Astrocyte (in vitro differentiated cells and primary cell): ENCODE measurements at regions not wholly inside any gene's neighbourhood (a gene's known extent, or its start where the extent isn't known, plus 50 kb on each side); places are given as distances from the start of the nearest gene placed in this dataset.

Experiments
- DNase-seq: peaks from one replicate; pipeline ENCODE4 v3.0.0-alpha.2; 2010; ENCODE audit warnings: low read depth
- FAIRE-seq: peaks from 2 replicates; lab custom pipeline; 2011; peaks lifted over from hg19 to GRCh38; lab: Jason Lieb, UNC
- H2AFZ ChIP-seq: 2 replicates; pipeline ENCODE4 v1.6.0; 2012; ENCODE audit warnings: low read depth, low read length, inconsistent platforms
- H3K27ac ChIP-seq: 2 replicates; pipeline ENCODE4 v1.5.1; 2011; ENCODE audit warnings: low read depth, low read length, inconsistent platforms
- H3K27me3 ChIP-seq: 2 replicates; pipeline ENCODE4 v1.6.0; 2011; ENCODE audit warnings: low read length, inconsistent platforms; ENCODE audit not compliant: insufficient read depth
- H3K36me3 ChIP-seq: 2 replicates; pipeline ENCODE4 v1.5.1; 2011; ENCODE audit warnings: low read length, inconsistent platforms; ENCODE audit not compliant: insufficient read depth
- H3K4me1 ChIP-seq: 2 replicates; pipeline ENCODE4 v1.5.1; 2011; ENCODE audit warnings: low read length, inconsistent platforms; ENCODE audit not compliant: insufficient read depth
- H3K4me2 ChIP-seq: 2 replicates; pipeline ENCODE4 v1.6.0; 2012; ENCODE audit warnings: low read length, inconsistent platforms
- H3K4me3 ChIP-seq: 2 replicates; pipeline ENCODE4 v1.5.1; 2011; ENCODE audit warnings: low read depth, mild to moderate bottlenecking, low read length, inconsistent platforms; ENCODE audit not compliant: insufficient read depth
- H3K79me2 ChIP-seq: 2 replicates; pipeline ENCODE4 v1.6.0; 2012; ENCODE audit warnings: mild to moderate bottlenecking, low read length, inconsistent platforms; ENCODE audit not compliant: insufficient read depth
- H3K9ac ChIP-seq: 2 replicates; pipeline ENCODE4 v1.6.0; 2012; ENCODE audit warnings: mild to moderate bottlenecking, low read length, inconsistent platforms
- H3K9me3 ChIP-seq: 2 replicates; pipeline ENCODE4 v1.5.1; 2012; ENCODE audit warnings: low read depth, mild to moderate bottlenecking, low read length, inconsistent platforms; ENCODE audit not compliant: insufficient read depth
- H4K20me1 ChIP-seq: 2 replicates; pipeline ENCODE4 v1.6.0; 2012; ENCODE audit warnings: low read length, inconsistent platforms; ENCODE audit not compliant: insufficient read depth
- H3K27ac Mint-ChIP-seq: one replicate; pipeline ENCODE4 v1.8.0; 2021; ENCODE audit warnings: mild to moderate bottlenecking, mixed read lengths; ENCODE audit not compliant: unreplicated experiment
- H3K27me3 Mint-ChIP-seq: one replicate; pipeline ENCODE4 v1.8.0; 2021; ENCODE audit warnings: low read depth, mixed read lengths; ENCODE audit not compliant: unreplicated experiment
- H3K36me3 Mint-ChIP-seq: one replicate; pipeline ENCODE4 v1.8.0; 2021; ENCODE audit warnings: low read depth, mixed read lengths; ENCODE audit not compliant: unreplicated experiment
- H3K4me1 Mint-ChIP-seq: one replicate; pipeline ENCODE4 v1.8.0; 2021; ENCODE audit warnings: low read depth, mixed read lengths; ENCODE audit not compliant: unreplicated experiment
- H3K4me3 Mint-ChIP-seq: one replicate; pipeline ENCODE4 v1.8.0; 2021; ENCODE audit warnings: mild to moderate bottlenecking, moderate library complexity, mixed read lengths; ENCODE audit not compliant: unreplicated experiment
- H3K9me3 Mint-ChIP-seq: one replicate; pipeline ENCODE4 v1.8.0; 2021; ENCODE audit warnings: mild to moderate bottlenecking, mixed read lengths; ENCODE audit not compliant: unreplicated experiment
- CTCF ChIP-seq: IDR thresholded peaks from 2 replicates; pipeline ENCODE4 v1.5.1; 2011; ENCODE audit warnings: low read depth, mild to moderate bottlenecking, inconsistent platforms, low read length, moderate library complexity; ENCODE audit not compliant: insufficient read depth
- EZH2 ChIP-seq: IDR thresholded peaks from 2 replicates; pipeline ENCODE4 v1.6.1; 2012; ENCODE audit warnings: mild to moderate bottlenecking, low read length, inconsistent platforms; ENCODE audit not compliant: insufficient read depth

- Histone ChIP-seq H3K36me3 (no peaks in the 10 kb centered on the region), H3K27me3 (no peaks in the 10 kb centered on the region), H3K79me2 (no peaks in the 10 kb centered on the region), H4K20me1 (no peaks in the 10 kb centered on the region), H3K4me1 (no peaks in the 10 kb centered on the region), H3K4me2 (no peak overlapping the region), H3K27ac (no peak overlapping the region), H3K9ac (no peak overlapping the region), H3K9me3 (no peaks in the 10 kb centered on the region), H3K4me3 (no peak overlapping the region), H2AFZ (no peak overlapping the region)
- DNase-seq (no peak), FAIRE-seq (no peak)
- H3K4me3 Mint-ChIP-seq = no peak overlapping the region
- TF ChIP-seq EZH2 (no peak), CTCF (no peak)
- H3K9me3 Mint-ChIP-seq = peaks cover 2% of the 10 kb centered on the region
- peaks cover 4% of the 10 kb centered on the region for H3K4me1 Mint-ChIP-seq
- no peak overlapping the region for H3K27ac Mint-ChIP-seq
- no peaks in the 10 kb centered on the region for H3K27me3 Mint-ChIP-seq
- no peaks in the 10 kb centered on the region for H3K36me3 Mint-ChIP-seq
Observed at GRCh38 chr9:29609282-29609681, 2036.0 kb upstream of the C9orf72 start.

DNA sequence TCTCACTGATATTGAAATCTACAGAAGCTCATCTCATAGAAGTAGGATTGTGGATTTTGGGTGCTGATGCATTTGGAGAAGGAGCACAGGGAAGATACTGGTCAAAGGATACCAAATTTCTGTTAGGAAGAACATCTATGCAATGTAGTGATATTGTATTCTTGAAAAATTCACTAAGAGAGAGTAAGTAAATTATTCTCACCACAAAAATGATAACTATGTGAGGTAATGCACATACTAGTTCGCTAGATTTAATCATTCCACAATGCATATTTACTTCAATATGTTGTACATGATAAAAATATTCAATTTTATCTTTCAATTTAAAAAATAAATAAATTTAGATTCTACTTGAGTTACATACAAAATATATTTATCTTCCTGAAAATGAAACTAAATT lies 2040.5 kb upstream of the C9orf72 start:
- no peaks in the 10 kb centered on the region for H4K20me1 ChIP-seq
- no peak overlapping the region for H3K4me3 ChIP-seq
- H3K36me3 Mint-ChIP-seq = no peaks in the 10 kb centered on the region
- no peaks in the 10 kb centered on the region for H3K9me3 Mint-ChIP-seq
- H3K9ac ChIP-seq = no peak overlapping the region
- H3K4me3 Mint-ChIP-seq = no peak overlapping the region
- DNase-seq (no peak), FAIRE-seq (peak; percentile 17)
- H3K27ac ChIP-seq = no peak overlapping the region
- TF ChIP-seq EZH2 (no peak), CTCF (no peak)
- H2AFZ ChIP-seq = no peak overlapping the region
- peaks cover 12% of the 10 kb centered on the region for H3K4me1 Mint-ChIP-seq
- H3K27me3 ChIP-seq = no peaks in the 10 kb centered on the region
- no peak overlapping the region for H3K27ac Mint-ChIP-seq
- H3K9me3 ChIP-seq = no peaks in the 10 kb centered on the region
- H3K36me3 ChIP-seq = no peaks in the 10 kb centered on the region
- H3K4me2 ChIP-seq = no peak overlapping the region
- H3K4me1 ChIP-seq = no peaks in the 10 kb centered on the region
- no peaks in the 10 kb centered on the region for H3K27me3 Mint-ChIP-seq
- H3K79me2 ChIP-seq = no peaks in the 10 kb centered on the region

DNA sequence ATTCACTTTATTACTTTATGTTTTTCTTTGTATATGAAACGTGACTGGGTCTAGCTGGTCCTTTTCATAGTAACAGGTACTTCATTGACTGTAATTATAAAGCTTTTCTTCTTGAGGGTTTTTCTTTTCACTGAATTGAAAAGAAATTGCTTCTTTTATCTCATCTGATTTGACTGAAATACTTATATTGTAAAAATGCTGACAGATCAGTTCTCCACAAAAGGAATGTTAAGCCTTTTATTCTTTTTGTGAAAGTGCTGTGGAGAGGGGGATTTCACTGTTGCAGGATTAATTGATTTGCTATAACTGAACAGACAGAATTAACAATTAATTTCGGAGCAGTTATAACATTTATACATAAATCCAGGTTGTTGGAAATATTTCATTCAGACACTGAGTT lies 2043.6 kb upstream of the C9orf72 start:
- H3K4me3 Mint-ChIP-seq = no peak overlapping the region
- TF ChIP-seq CTCF (no peak), EZH2 (no peak)
- H3K27me3 ChIP-seq = no peaks in the 10 kb centered on the region
- no peaks in the 10 kb centered on the region for H3K79me2 ChIP-seq
- no peak overlapping the region for H3K27ac Mint-ChIP-seq
- peaks cover 13% of the 10 kb centered on the region for H3K4me1 Mint-ChIP-seq
- H3K9ac ChIP-seq = no peak overlapping the region
- H3K9me3 ChIP-seq = no peaks in the 10 kb centered on the region
- H3K36me3 Mint-ChIP-seq = no peaks in the 10 kb centered on the region
- no peak overlapping the region for H3K4me2 ChIP-seq
- H3K9me3 Mint-ChIP-seq = peaks cover 2% of the 10 kb centered on the region
- no peaks in the 10 kb centered on the region for H3K27me3 Mint-ChIP-seq
- H4K20me1 ChIP-seq = no peaks in the 10 kb centered on the region
- FAIRE-seq (no peak), DNase-seq (no peak)
- no peaks in the 10 kb centered on the region for H3K36me3 ChIP-seq
- no peaks in the 10 kb centered on the region for H3K4me1 ChIP-seq
- H3K27ac ChIP-seq = no peak overlapping the region
- no peak overlapping the region for H3K4me3 ChIP-seq
- no peak overlapping the region for H2AFZ ChIP-seq
